PC-9 (cell line): ENCODE measurements at regions not wholly inside any gene's neighbourhood (a gene's known extent, or its start where the extent isn't known, plus 50 kb on each side); places are given as distances from the start of the nearest gene placed in this dataset.

ENCODE experiments used
- BruUV-seq: library from RNA; stranded (reverse); fragments of 400-500 nt; replicated peaks from 2 replicates; lab custom pipeline; 2021; lab: Mats Ljungman, UMichigan
- CTCF ChIA-PET: fragments of 300-600 bp; sonication (Branson Sonifier 250); formaldehyde crosslinking; loops from one replicate; lab custom pipeline; 2022; ENCODE audit warnings: antibody characterized with exemption; lab: Charles Lee
- POLR2A ChIA-PET: fragments of 300-600 bp; sonication (Branson Sonifier 250); formaldehyde crosslinking; loops from one replicate; lab custom pipeline; 2022; ENCODE audit warnings: antibody characterized with exemption; ENCODE audit not compliant: unreplicated experiment; lab: Charles Lee
- DNase-seq, 2 experiments: peaks; one replicate each; pipeline versions ENCODE4 v3.0.0 to v3.0.0-alpha.2; 2015 to 2022; ENCODE audit warnings: mixed read lengths in 1 of 2
- H2AFZ ChIP-seq: fragments of 200-600 bp; sonication (generic); 2 replicates; pipeline ENCODE4 v1.8.1; 2017; ENCODE audit warnings: antibody characterized with exemption
- H3F3A ChIP-seq: fragments of 200-600 bp; sonication (generic); 2 replicates; pipeline ENCODE4 v1.8.1; 2017; ENCODE audit warnings: antibody characterized with exemption, mild to moderate bottlenecking, low read depth; ENCODE audit not compliant: insufficient read depth
- H3K27ac ChIP-seq: fragments of 200-600 bp; sonication (generic); 2 replicates; pipeline ENCODE4 v1.6.1; 2016; ENCODE audit warnings: mixed run types
- H3K27me3 ChIP-seq: fragments of 200-600 bp; sonication (generic); 2 replicates; pipeline ENCODE4 v1.6.1; 2016; ENCODE audit warnings: low read depth, mixed run types; ENCODE audit not compliant: insufficient read depth
- H3K36me3 ChIP-seq: fragments of 200-600 bp; sonication (generic); 2 replicates; pipeline ENCODE4 v1.6.1; 2016; ENCODE audit warnings: low read depth, mixed run types
- H3K4me1 ChIP-seq: fragments of 200-600 bp; sonication (generic); replicated peaks from 2 replicates; pipeline ENCODE4 v1.6.1; 2016; ENCODE audit warnings: mixed run types; ENCODE audit not compliant: insufficient read depth
- H3K4me2 ChIP-seq: fragments of 200-600 bp; sonication (generic); 2 replicates; pipeline ENCODE4 v1.6.1; 2017; ENCODE audit warnings: mixed run types
- H3K4me3 ChIP-seq: fragments of 200-600 bp; sonication (generic); 2 replicates; pipeline ENCODE4 v1.6.1; 2016; ENCODE audit warnings: mixed run types
- H3K79me2 ChIP-seq: fragments of 200-600 bp; sonication (generic); 2 replicates; pipeline ENCODE4 v1.6.1; 2017; ENCODE audit warnings: low read depth, mixed run types
- H3K9me2 ChIP-seq: fragments of 200-600 bp; sonication (generic); 2 replicates; pipeline ENCODE4 v1.8.1; 2017; ENCODE audit warnings: mild to moderate bottlenecking; ENCODE audit not compliant: insufficient read depth
- H3K9me3 ChIP-seq: fragments of 200-600 bp; sonication (generic); 2 replicates; pipeline ENCODE4 v1.8.1; 2016; ENCODE audit warnings: low read depth; ENCODE audit not compliant: insufficient read depth
- H4K20me1 ChIP-seq: fragments of 200-600 bp; sonication (generic); 2 replicates; pipeline ENCODE4 v1.8.1; 2017; ENCODE audit not compliant: insufficient read depth
- EZH2 ChIP-seq: fragments of 200-600 bp; sonication (generic); IDR thresholded peaks from 2 replicates; pipeline ENCODE4 v1.8.0; 2017; ENCODE audit warnings: antibody characterized with exemption, low read depth
- intact Hi-C: fragments of 100-400 bp; cut with micrococcal nuclease; formaldehyde crosslinking; loops from one replicate; pipeline ENCODE4 v1.10.0; 2022; ENCODE audit not compliant: unreplicated experiment
- TF ChIP-seq, protein P1 (sequence below): fragments of 200-600 bp; sonication (generic); conservative IDR thresholded peaks from 2 replicates; pipeline ENCODE4 v1.6.1; 2017; ENCODE audit warnings: mixed run types, antibody characterized with exemption, mild to moderate bottlenecking, moderate library complexity

DNA sequence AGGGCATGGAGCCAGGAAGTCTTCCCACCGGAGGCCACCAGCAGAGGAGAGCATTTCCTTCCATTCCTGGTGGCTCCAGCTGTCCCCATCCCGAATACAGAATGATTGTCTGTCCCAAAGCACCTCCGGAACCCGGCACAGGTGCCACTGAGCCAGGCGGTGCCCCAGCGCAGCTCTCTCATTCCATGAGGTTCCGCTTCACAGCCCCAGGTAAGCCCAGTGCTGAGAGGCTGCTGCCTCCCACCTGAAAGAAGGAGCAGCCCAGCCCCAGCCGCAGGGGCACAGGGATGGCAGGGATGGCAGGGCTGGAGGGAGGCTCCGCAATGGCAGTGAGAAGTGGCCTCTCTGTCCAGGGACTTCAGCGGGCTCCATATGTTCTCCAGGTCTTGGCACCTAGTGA is 162.1 kb upstream of the TCERG1L start:
- Histone ChIP-seq H3K27me3 (peaks cover 11% of the 10 kb centered on the region), H3K9me3 (no peaks in the 10 kb centered on the region), H4K20me1 (no peaks in the 10 kb centered on the region), H2AFZ (no peak overlapping the region), H3K36me3 (no peaks in the 10 kb centered on the region), H3K9me2 (no peaks in the 10 kb centered on the region), H3K4me2 (no peak overlapping the region), H3K79me2 (no peaks in the 10 kb centered on the region), H3K4me3 (no peak overlapping the region), H3F3A (no peaks in the 10 kb centered on the region), H3K27ac (no peak overlapping the region), H3K4me1 (no peaks in the 10 kb centered on the region)
- intact Hi-C loops: no loop called here
- no peak for DNase-seq
- ChIA-PET POLR2A (no interaction called here), CTCF (no interaction called here)
- no TSS peak for BruUV-seq
- no peak for TF ChIP-seq EZH2
- TF ChIP-seq, protein P1, sequence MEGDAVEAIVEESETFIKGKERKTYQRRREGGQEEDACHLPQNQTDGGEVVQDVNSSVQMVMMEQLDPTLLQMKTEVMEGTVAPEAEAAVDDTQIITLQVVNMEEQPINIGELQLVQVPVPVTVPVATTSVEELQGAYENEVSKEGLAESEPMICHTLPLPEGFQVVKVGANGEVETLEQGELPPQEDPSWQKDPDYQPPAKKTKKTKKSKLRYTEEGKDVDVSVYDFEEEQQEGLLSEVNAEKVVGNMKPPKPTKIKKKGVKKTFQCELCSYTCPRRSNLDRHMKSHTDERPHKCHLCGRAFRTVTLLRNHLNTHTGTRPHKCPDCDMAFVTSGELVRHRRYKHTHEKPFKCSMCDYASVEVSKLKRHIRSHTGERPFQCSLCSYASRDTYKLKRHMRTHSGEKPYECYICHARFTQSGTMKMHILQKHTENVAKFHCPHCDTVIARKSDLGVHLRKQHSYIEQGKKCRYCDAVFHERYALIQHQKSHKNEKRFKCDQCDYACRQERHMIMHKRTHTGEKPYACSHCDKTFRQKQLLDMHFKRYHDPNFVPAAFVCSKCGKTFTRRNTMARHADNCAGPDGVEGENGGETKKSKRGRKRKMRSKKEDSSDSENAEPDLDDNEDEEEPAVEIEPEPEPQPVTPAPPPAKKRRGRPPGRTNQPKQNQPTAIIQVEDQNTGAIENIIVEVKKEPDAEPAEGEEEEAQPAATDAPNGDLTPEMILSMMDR: no peak

DNA sequence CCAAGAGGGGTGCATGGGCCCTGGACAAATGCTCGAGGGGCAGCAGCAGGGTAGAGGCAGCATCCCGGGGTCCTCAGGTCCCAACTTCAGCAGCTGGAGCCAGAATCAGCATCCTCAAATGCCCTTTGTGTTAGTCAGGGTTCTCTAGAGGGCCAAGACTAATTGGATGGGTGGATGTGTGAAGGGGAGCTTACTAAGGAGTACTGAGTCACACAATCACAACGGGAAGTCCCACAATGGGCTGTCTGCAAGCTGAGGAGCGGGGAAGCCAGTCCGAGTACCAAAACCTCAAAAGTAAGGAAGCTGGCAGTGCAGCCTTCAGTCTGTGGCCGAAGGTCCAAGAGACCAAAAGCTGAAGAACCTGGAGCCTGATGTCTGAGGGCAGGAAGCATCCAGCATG is 162.9 kb upstream of the TCERG1L start:
- CTCF ChIA-PET: no interaction called here
- BruUV-seq: no TSS peak

DNA sequence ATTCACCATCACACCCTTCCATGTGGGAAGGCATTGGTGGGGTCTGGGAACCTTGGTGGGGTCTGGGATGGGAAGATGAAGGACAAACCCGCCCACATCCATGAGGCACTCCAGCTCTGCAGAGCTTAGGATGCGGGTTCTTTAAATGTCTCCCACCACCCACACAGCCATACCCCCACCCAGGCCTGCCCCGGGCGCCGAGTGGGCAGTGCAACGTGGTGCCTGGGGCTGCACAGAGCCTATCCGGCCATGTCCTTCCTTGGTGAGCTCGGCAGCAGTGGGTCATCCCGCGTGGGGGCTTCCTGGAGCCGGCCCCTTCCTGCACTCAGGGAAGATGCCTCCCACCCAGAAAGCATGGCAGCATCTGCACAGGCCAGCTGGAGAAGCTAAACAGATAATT is 163.5 kb upstream of the TCERG1L start:
- H3K27ac ChIP-seq: no peak overlapping the region
- no peaks in the 10 kb centered on the region for H3K36me3 ChIP-seq
- TF ChIP-seq, protein P1: no peak
- no peak for TF ChIP-seq EZH2
- intact Hi-C loops: no loop called here
- POLR2A ChIA-PET: no interaction called here
- H3K4me1 ChIP-seq: no peaks in the 10 kb centered on the region
- H3K27me3 ChIP-seq: peaks cover 6% of the 10 kb centered on the region
- no peaks in the 10 kb centered on the region for H3F3A ChIP-seq
- no peaks in the 10 kb centered on the region for H3K9me3 ChIP-seq
- no peaks in the 10 kb centered on the region for H3K9me2 ChIP-seq
- H4K20me1 ChIP-seq: no peaks in the 10 kb centered on the region
- H3K79me2 ChIP-seq: no peaks in the 10 kb centered on the region
- H3K4me3 ChIP-seq: no peak overlapping the region
- no peak overlapping the region for H2AFZ ChIP-seq
- CTCF ChIA-PET: no interaction called here
- BruUV-seq: no TSS peak
- no peak overlapping the region for H3K4me2 ChIP-seq
- no peak for DNase-seq

More for the DNA sequence above, 162.9 kb upstream of the TCERG1L start:
- POLR2A ChIA-PET: no interaction called here
- intact Hi-C loops: no loop called here
- H3K36me3 ChIP-seq: no peaks in the 10 kb centered on the region
- no peaks in the 10 kb centered on the region for H4K20me1 ChIP-seq
- no peak overlapping the region for H3K27ac ChIP-seq
- H3K4me3 ChIP-seq: no peak overlapping the region
- peaks cover 6% of the 10 kb centered on the region for H3K27me3 ChIP-seq
- no peak for DNase-seq
- no peak for TF ChIP-seq EZH2
- TF ChIP-seq, protein P1: no peak
- H3K4me2 ChIP-seq: no peak overlapping the region
- H3K9me3 ChIP-seq: no peaks in the 10 kb centered on the region
- no peaks in the 10 kb centered on the region for H3F3A ChIP-seq
- H3K79me2 ChIP-seq: no peaks in the 10 kb centered on the region
- H3K9me2 ChIP-seq: no peaks in the 10 kb centered on the region
- H3K4me1 ChIP-seq: no peaks in the 10 kb centered on the region
- H2AFZ ChIP-seq: no peak overlapping the region
